ENCODE measurements at regions not wholly inside any gene's neighbourhood (a gene's known extent, or its start where the extent isn't known, plus 50 kb on each side); places are given as distances from the start of the nearest gene placed in this dataset.
"Not testable (repeated sequence)": the region's sequence is repeated elsewhere in the genome, so short reads cannot be mapped to it uniquely, and the experiment has no call there.

DNA sequence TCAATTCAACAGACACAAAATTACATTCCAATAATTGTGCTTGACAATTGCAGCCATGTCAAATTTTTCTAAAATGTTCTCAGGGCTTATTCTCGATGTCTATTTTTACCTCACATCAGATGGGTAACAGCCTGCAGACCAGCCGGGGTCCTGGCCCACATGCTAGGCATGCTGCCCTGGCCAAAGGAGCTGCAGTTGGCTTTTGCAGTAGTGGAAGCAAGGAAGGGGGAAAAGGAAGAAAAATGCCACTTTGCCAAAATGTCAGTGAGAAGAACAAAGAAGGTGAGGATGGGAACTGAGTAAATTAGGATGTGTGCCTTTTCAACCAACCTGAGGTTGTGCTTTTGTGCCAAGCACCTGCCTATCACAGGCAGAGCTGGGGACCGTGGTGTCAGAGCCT is 161.0 kb downstream of the FOXB1 start:
- TF ChIP-seq, protein P1, sequence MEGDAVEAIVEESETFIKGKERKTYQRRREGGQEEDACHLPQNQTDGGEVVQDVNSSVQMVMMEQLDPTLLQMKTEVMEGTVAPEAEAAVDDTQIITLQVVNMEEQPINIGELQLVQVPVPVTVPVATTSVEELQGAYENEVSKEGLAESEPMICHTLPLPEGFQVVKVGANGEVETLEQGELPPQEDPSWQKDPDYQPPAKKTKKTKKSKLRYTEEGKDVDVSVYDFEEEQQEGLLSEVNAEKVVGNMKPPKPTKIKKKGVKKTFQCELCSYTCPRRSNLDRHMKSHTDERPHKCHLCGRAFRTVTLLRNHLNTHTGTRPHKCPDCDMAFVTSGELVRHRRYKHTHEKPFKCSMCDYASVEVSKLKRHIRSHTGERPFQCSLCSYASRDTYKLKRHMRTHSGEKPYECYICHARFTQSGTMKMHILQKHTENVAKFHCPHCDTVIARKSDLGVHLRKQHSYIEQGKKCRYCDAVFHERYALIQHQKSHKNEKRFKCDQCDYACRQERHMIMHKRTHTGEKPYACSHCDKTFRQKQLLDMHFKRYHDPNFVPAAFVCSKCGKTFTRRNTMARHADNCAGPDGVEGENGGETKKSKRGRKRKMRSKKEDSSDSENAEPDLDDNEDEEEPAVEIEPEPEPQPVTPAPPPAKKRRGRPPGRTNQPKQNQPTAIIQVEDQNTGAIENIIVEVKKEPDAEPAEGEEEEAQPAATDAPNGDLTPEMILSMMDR (IDR thresholded peaks at IDR 0.05; ENCODE audit: control insufficient read depth, extremely low read depth, insufficient read depth): no peak
- H3K4me3 ChIP-seq (ENCODE audit: low read depth, low read length): no peak overlapping the region
- DNase-seq (ENCODE audit: low read depth): no peak

DNA sequence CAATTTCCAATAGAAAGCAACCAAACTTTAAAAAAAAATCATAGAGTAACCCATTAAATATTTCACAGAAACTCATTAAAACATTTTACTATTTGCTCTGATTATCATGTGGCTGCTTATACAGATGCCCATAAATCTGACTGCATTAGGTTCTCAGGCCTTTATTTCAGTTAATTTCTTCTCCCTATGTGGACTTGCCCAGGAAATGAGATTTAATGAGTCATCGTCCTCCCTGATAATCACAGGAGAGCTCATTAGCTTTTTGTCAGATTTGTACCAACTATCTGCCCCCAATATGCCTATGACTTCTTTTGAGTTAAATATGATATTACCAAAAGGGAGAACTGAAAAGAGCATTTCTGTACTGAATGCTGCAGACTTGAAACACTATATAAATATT is 168.0 kb downstream of the FOXB1 start:
- TF ChIP-seq, protein P1 (IDR thresholded peaks at IDR 0.05; ENCODE audit: control insufficient read depth, extremely low read depth, insufficient read depth): no peak
- no peak overlapping the region for H3K4me3 ChIP-seq (ENCODE audit: low read depth, low read length)
- DNase-seq (ENCODE audit: low read depth): no peak

DNA sequence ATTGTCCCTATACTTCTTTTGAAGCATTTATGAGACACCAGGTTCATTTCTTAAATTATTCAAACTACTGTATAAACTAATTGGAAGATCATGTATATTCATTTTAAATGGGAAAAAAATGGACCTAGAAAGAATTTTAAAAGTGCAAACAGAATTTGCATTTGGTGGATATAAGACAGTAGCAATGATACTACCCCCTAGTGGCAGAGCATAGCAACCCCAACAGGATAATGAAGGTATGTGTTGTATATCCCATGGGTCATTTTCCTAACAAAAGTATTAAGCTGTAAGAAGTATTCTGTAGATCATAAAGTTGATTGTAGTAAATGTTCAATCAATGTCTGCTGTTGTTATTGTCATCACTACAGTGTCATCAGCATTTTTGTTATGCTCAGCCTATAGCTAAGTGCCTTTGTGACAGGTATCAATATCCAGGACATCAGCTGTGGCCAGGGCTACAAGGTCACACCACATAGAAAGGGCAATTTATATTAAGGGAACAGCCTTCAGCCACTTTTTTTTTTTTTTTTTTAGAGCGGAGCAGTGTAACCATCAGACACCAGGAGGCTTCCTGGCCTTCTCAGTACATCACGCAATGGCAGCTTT is 175.8 kb downstream of the FOXB1 start:
- DNase-seq (ENCODE audit: low read depth): no peak
- H3K4me3 ChIP-seq (ENCODE audit: low read depth, low read length): no peak overlapping the region
- TF ChIP-seq, protein P1 (IDR thresholded peaks at IDR 0.05; ENCODE audit: control insufficient read depth, extremely low read depth, insufficient read depth): peak; percentile 81

DNA sequence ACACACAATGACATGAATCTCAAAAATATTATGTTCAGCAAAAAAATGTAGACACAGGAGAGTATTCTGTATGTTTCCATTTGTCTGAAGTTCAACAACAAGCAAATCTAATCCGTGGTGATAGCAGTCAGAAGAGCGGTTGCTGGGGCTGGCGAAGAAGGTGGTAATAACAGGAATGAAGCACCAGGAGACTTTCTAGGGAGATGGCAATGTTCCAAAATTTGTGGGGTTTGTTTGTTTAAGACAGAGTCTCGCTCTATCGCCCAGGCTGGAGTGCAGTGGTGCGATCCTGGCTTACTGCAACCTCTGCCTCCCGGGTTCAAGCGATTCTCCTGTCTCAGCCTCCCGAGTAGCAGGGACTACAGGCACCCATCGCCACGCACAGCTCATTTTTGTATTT is 177.8 kb downstream of the FOXB1 start:
- H3K4me3 ChIP-seq (ENCODE audit: low read depth, low read length); DNase-seq (ENCODE audit: low read depth): not testable (repeated sequence)

DNA sequence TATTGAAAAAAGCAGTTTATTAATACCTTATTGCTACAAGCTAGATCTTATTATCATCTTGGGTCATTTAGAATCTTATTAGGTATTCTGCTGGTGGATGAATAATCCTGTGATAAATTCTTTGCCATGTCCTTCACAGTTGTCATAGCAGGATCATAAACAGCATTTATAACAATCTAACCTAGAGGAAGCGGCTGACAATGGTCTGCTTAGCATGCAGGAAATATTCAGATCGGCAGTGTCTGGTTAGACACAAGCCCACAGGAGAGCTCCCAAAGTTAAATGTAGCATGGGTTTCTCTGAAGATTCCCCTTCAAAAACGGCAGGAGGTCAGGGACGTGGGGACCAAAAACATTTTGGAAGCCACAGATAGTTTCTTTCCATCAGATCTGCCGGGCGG is 179.3 kb downstream of the FOXB1 start:
- TF ChIP-seq, protein P1 (IDR thresholded peaks at IDR 0.05; ENCODE audit: control insufficient read depth, extremely low read depth, insufficient read depth): no peak

DNA sequence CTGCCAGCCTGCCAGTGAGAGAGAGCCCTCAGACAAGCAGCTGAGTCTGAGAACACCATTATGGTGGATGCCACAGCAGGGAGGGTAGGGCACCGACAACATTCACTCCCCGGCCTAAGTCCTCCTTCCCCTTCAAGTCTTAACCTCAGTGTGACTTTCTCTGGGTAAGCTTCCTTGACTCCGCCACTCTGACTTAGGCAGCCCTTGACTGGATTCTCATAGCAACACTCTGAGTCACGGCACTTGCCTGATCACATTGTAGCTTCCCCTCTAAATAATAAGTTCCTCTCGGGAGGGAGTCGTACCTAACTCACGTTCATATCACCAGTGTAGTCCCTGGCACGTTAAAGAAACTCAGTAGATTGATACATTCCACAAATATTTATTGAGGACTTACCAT is 180.5 kb downstream of the FOXB1 start:
- no peak overlapping the region for H3K4me3 ChIP-seq (ENCODE audit: low read depth, low read length)
- no peak for DNase-seq (ENCODE audit: low read depth)
- TF ChIP-seq, protein P1 (IDR thresholded peaks at IDR 0.05; ENCODE audit: control insufficient read depth, extremely low read depth, insufficient read depth): no peak

More for the DNA sequence above, 179.3 kb downstream of the FOXB1 start:
- no peak overlapping the region for H3K4me3 ChIP-seq (ENCODE audit: low read depth, low read length)
- DNase-seq (ENCODE audit: low read depth): no peak

DNA sequence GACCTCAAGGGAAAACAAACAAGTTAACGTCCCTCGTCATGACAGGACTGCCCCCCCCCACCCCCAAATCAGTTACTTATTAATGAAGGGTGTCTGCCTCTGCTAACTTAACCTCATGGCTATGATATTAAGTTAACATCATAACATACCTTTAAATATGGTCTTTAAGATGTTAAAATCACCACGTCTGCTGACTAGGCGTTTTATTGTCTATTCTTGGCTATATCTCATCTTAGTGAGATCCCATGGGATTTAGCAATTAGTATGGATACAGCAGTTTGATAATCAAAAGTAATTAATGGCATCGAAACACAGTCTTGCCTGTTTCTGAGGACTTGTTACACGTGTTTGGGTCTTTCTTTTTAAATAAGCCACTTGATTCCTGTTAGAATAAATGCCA is 186.9 kb downstream of the FOXB1 start:
- DNase-seq (ENCODE audit: low read depth): no peak
- TF ChIP-seq, protein P1 (IDR thresholded peaks at IDR 0.05; ENCODE audit: control insufficient read depth, extremely low read depth, insufficient read depth): no peak

More for the DNA sequence above, 186.9 kb downstream of the FOXB1 start:
- H3K4me3 ChIP-seq (ENCODE audit: low read depth, low read length): no peak overlapping the region

Measured in LNCaP clone FGC (cell line).